Fibroblast of lung (primary cell): ENCODE measurements at regions not wholly inside any gene's neighbourhood (a gene's known extent, or its start where the extent isn't known, plus 50 kb on each side); places are given as distances from the start of the nearest gene placed in this dataset.

Experiments used
- DNase-seq, 2 donors: peaks; one replicate each; pipeline versions ENCODE4 v3.0.0 to v3.0.0-alpha.2; 2010; ENCODE audit warnings: low read depth in 2 of 2
- H2AFZ ChIP-seq: 2 replicates; pipeline ENCODE4 v1.5.1; 2012; ENCODE audit warnings: low read length, control low read depth, inconsistent platforms
- H3K27ac ChIP-seq: 2 replicates; pipeline ENCODE4 v1.5.1; 2011; ENCODE audit warnings: low read length, control low read depth; ENCODE audit not compliant: insufficient read depth
- H3K27me3 ChIP-seq: 2 replicates; pipeline ENCODE4 v1.5.1; 2011; ENCODE audit warnings: mild to moderate bottlenecking, low read length; ENCODE audit not compliant: control insufficient read depth, insufficient read depth
- H3K36me3 ChIP-seq: 2 replicates; pipeline ENCODE4 v1.5.1; 2011; ENCODE audit warnings: low read length; ENCODE audit not compliant: control insufficient read depth, insufficient read depth
- H3K4me1 ChIP-seq: 2 replicates; pipeline ENCODE4 v1.5.1; 2011; ENCODE audit warnings: low read length; ENCODE audit not compliant: control insufficient read depth, insufficient read depth; ENCODE audit errors: extremely low read depth
- H3K4me2 ChIP-seq: 2 replicates; pipeline ENCODE4 v1.5.1; 2011; ENCODE audit warnings: low read length, control low read depth; ENCODE audit not compliant: insufficient read depth; ENCODE audit errors: extremely low read depth
- H3K4me3 ChIP-seq, 4 experiments: fragments of 200-600 bp in 1 of 4; sonication (generic) in 1 of 4; replicated peaks in 1 of 4; 2 replicates each; pipeline ENCODE4 v1.5.1; 2011 to 2016; ENCODE audit warnings: low read length in 4 of 4, low read depth in 3 of 4, mild to moderate bottlenecking in 3 of 4, control low read depth in 2 of 4, inconsistent platforms in 1 of 4, mixed read lengths in 1 of 4; ENCODE audit not compliant: insufficient read depth in 1 of 4; ENCODE audit errors: control extremely low read depth in 1 of 4
- H3K79me2 ChIP-seq: 2 replicates; pipeline ENCODE4 v1.5.1; 2012; ENCODE audit warnings: mild to moderate bottlenecking, low read length, inconsistent platforms; ENCODE audit not compliant: control insufficient read depth, insufficient read depth
- H3K9ac ChIP-seq: 2 replicates; pipeline ENCODE4 v1.5.1; 2011; ENCODE audit warnings: mild to moderate bottlenecking, low read length, control low read depth; ENCODE audit not compliant: insufficient read depth
- H3K9me3 ChIP-seq: 2 replicates; pipeline ENCODE4 v1.5.1; 2012; ENCODE audit warnings: low read depth, low read length; ENCODE audit not compliant: control insufficient read depth, insufficient read depth
- H4K20me1 ChIP-seq: 2 replicates; pipeline ENCODE4 v1.5.1; 2011; ENCODE audit warnings: low read length; ENCODE audit not compliant: control insufficient read depth, insufficient read depth; ENCODE audit errors: extremely low read depth
- CTCF ChIP-seq, 2 donors: IDR thresholded peaks in 1 of 2; conservative IDR thresholded peaks in 1 of 2; 1 replicate in 1 of 2; 2 replicates in 1 of 2; pipeline ENCODE4 v1.5.1; 2011 to 2012; ENCODE audit warnings: low read length in 2 of 2, control low read depth in 1 of 2, inconsistent platforms in 1 of 2, low read depth in 1 of 2, mild to moderate bottlenecking in 1 of 2
- EZH2 ChIP-seq: IDR thresholded peaks from 2 replicates; pipeline ENCODE4 v1.5.1; 2012; ENCODE audit warnings: low read length, control low read depth, mild to moderate bottlenecking; ENCODE audit errors: missing control alignments

- Histone ChIP-seq H3K9ac (no peak overlapping the region), H3K27ac (no peak overlapping the region), H2AFZ (no peak overlapping the region), H3K4me1 (no peaks in the 10 kb centered on the region), H3K79me2 (no peaks in the 10 kb centered on the region), H3K4me2 (no peak overlapping the region), H3K27me3 (no peaks in the 10 kb centered on the region), H3K36me3 (no peaks in the 10 kb centered on the region), H4K20me1 (no peaks in the 10 kb centered on the region), H3K9me3 (no peaks in the 10 kb centered on the region), H3K4me3 (no peak overlapping the region)
- no peak for DNase-seq
- no peak for TF ChIP-seq EZH2
- TF ChIP-seq CTCF (conservative IDR thresholded peaks at IDR 0.05 in 1 of 2, IDR thresholded peaks at IDR 0.05 in 1 of 2; ENCODE audit: low read depth in 1 of 2, low read length in 2 of 2), result no peak
These were observed 116.6 kb upstream of the BOD1 start for GRCh38 chr5:173733021-173733420.

- no peak overlapping the region for H2AFZ ChIP-seq
- no peak for DNase-seq
- no peaks in the 10 kb centered on the region for H3K9me3 ChIP-seq
- no peak overlapping the region for H3K9ac ChIP-seq
- no peaks in the 10 kb centered on the region for H4K20me1 ChIP-seq
- TF ChIP-seq CTCF (conservative IDR thresholded peaks at IDR 0.05 in 1 of 2, IDR thresholded peaks at IDR 0.05 in 1 of 2; ENCODE audit: low read depth in 1 of 2, low read length in 2 of 2) (no peak), EZH2 (no peak)
- no peaks in the 10 kb centered on the region for H3K36me3 ChIP-seq
- no peak overlapping the region for H3K4me2 ChIP-seq
- H3K27ac ChIP-seq, result no peak overlapping the region
- no peaks in the 10 kb centered on the region for H3K27me3 ChIP-seq
- H3K79me2 ChIP-seq, result no peaks in the 10 kb centered on the region
- H3K4me3 ChIP-seq, result no peak overlapping the region
- no peaks in the 10 kb centered on the region for H3K4me1 ChIP-seq
These were observed 117.0 kb upstream of the BOD1 start for GRCh38 chr5:173733425-173733824.

DNA sequence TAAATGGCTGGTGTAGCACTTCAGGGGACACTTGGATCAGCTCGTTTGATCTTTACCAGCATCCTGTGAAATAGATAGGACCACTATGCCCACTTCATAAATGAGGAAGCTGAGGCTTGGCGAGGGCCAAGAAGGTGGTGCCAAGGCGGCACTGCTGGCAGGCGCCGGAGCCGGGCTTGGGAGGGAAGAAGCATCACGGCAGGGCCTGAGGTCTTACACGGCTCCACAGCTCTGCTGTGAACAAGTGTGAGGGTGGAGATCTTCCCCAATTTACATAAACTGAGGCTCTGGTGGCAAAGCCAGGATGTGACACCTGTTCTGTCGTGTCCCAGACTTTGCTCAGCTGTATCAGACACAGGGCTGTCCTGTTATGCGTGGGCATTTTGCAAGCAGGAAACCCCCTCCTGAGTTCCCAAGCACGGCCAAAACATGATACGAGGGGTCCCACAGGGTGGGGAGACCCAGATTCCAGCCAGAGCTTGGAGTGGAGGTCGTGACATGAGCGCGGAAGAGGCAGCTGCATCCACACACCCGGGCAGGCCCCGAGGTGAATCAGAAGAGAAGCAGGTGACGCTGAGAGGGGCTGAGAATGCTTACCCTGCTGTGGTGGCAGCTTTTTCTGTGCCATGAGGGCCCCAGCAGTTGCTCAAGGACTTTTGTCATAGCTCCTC, 117.5 kb upstream of the BOD1 start:
- no peak overlapping the region for H3K27ac ChIP-seq
- DNase-seq, result no peak

More for the DNA sequence above, 117.5 kb upstream of the BOD1 start:
- Histone ChIP-seq H2AFZ (no peak overlapping the region), H3K4me3 (no peak overlapping the region), H4K20me1 (no peaks in the 10 kb centered on the region), H3K4me2 (no peak overlapping the region), H3K9me3 (no peaks in the 10 kb centered on the region), H3K4me1 (no peaks in the 10 kb centered on the region), H3K36me3 (no peaks in the 10 kb centered on the region), H3K27me3 (no peaks in the 10 kb centered on the region), H3K79me2 (no peaks in the 10 kb centered on the region), H3K9ac (no peak overlapping the region)
- no peak for TF ChIP-seq EZH2
- TF ChIP-seq CTCF (conservative IDR thresholded peaks at IDR 0.05 in 1 of 2, IDR thresholded peaks at IDR 0.05 in 1 of 2; ENCODE audit: low read depth in 1 of 2, low read length in 2 of 2), result no peak
